SH-SY5Y (cell line): ENCODE measurements at regions not wholly inside any gene's neighbourhood (a gene's known extent, or its start where the extent isn't known, plus 50 kb on each side); places are given as distances from the start of the nearest gene placed in this dataset.

ENCODE experiments used
- GATA2 ChIP-seq: IDR thresholded peaks from 2 replicates; pipeline ENCODE4 v1.6.1; 2011; ENCODE audit warnings: mild to moderate bottlenecking, low read depth, low read length
- GATA3 ChIP-seq: IDR thresholded peaks from 2 replicates; pipeline ENCODE4 v1.6.1; 2011; ENCODE audit warnings: low read depth, mild to moderate bottlenecking, low read length, moderate library complexity

DNA sequence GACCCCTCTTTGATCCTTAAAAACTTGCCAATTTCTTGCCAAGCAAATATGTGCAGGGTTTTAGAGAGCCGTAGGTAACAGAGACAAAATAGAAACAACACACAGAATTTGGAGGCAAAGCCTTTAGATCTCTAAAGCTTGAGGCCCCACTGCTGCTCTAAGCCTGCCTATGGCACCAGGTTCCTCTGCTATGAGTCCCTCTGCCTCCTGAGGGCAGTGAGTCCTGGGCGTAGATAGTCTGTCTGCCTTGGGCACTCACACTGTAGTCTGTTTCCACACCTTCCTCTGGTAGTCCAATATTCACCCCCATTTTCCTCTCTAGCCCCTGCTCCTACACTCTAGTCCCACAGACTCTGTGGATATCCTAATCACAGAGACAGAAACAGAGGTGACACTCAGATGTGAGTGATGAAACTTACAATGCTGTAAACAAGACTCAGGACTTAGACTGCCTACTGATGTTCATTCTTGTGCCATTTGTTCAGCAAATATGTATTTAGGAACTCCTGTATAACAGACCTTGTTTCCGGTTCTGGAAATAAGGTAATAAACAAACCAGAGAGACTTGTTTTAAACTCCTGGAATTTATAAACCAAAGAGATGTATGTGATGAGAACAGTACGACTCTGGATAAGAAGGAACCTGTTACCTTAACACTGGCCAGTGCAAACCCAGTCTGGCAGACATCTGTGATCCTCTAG lies 153.3 kb upstream of the PRSS1 start:
- TF ChIP-seq GATA3 (no peak), GATA2 (no peak)

DNA sequence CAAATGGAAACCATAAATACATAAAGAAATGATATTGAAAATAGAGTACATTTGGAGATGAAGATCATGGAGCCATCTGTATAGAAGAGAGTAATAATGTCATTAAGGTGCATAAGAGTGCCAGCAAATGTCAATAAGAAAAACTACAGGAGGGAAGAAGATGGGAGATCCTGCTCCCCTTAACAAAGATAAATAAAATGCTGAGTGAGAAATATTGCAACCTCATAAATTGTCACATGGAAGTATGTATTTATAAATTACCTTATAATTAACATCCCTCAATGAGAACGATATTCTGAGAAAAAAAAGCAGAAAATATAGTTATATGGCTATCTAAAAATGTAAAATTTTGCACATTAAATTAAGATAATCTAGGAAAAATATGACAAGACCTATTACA lies 155.2 kb upstream of the PRSS1 start:
- TF ChIP-seq GATA2 (no peak), GATA3 (no peak)

DNA sequence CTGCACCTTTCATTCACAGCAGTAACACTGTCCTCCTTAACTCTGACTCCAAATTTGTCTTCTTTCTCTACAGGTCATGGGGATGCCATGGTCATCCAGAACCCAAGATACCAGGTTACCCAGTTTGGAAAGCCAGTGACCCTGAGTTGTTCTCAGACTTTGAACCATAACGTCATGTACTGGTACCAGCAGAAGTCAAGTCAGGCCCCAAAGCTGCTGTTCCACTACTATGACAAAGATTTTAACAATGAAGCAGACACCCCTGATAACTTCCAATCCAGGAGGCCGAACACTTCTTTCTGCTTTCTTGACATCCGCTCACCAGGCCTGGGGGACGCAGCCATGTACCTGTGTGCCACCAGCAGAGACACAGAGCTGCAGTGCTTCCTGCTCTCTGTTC lies 156.2 kb upstream of the PRSS1 start:
- no peak for TF ChIP-seq GATA2
- no peak for TF ChIP-seq GATA3

DNA sequence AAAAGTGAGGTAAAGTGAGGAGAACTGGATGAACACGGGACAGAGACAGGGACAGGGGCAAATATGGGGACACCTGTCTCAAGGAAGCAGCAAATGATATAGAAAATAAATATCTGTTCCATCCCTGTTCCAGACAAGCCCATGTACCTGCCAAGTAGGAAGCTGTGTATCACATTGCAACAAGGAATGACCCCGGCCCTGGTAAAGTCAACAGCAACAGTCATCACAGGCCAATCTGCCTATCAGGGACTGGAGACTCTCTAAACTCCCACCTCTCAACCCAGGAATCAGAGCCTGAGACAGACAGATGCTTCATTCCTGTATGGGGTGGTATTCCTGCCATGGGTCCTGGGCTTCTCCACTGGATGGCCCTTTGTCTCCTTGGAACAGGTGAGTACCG lies 156.6 kb upstream of the PRSS1 start:
- TF ChIP-seq GATA2 (no peak), GATA3 (no peak)

DNA sequence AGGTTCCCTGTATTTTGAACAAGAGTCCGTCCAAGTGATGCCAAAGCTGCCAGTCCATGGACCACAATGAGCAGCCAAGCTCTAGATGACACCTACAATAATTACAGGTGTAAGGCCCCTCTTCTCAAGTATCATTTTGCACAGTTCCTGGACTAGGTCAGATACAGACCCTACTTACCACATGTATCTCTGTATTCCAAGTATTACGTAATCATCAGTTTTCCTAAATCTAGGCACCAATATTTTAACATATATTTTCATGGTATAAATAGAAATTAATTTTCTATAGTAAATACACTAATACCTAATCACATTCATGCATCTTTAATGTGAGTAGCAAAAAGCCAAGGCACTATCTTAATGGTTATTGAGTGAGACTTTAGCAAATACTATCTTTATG lies 157.0 kb upstream of the PRSS1 start:
- TF ChIP-seq GATA2 (no peak), GATA3 (no peak)

DNA sequence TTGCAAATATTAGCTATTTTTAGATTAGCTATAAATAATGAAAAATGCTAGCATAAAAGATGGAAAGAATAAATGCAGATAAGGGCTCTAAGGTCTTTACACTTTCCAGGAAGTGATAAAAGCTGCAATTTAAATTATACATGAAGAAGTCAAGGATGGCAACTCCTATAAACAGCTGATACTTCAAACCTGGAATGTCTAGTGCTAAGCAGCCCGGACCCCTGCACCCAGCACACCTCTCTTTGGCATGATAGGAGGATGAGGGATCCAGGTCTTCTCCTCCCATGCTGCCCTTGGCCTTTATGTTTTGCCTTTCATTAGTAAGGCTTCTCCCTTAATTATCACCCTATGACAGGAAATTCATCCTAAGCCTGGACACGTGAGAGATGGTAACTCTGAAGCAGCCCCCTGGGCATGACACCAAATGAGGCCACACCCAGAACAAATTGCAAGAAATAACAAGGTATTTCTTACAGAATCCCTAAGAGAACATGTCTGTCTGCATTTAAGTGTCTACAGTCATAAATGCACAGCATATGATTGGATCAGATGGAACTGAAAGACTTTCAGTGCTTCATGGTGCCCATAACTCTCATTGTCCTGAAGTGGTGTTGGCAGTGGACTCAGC lies 158.3 kb upstream of the PRSS1 start:
- TF ChIP-seq GATA3 (no peak), GATA2 (no peak)

DNA sequence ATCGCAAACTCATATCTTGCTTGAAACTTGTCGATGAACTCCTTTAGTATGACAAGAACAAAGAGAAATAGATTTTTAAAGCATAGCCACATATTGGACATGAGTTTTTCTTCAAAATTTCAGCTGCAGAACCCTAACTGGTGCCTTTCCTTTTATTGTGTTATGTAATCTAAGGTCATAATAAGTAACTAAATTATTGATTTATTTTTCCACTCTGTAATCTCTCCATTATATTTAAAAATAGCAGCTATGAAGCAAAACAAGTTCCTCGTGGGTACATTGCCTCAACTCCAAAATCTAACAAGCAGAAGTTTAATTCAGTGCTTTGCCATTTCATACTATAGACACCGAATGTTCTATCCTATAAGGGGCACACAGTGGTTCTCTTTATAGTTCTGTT lies 159.2 kb upstream of the PRSS1 start:
- TF ChIP-seq GATA2, result no peak
- no peak for TF ChIP-seq GATA3

DNA sequence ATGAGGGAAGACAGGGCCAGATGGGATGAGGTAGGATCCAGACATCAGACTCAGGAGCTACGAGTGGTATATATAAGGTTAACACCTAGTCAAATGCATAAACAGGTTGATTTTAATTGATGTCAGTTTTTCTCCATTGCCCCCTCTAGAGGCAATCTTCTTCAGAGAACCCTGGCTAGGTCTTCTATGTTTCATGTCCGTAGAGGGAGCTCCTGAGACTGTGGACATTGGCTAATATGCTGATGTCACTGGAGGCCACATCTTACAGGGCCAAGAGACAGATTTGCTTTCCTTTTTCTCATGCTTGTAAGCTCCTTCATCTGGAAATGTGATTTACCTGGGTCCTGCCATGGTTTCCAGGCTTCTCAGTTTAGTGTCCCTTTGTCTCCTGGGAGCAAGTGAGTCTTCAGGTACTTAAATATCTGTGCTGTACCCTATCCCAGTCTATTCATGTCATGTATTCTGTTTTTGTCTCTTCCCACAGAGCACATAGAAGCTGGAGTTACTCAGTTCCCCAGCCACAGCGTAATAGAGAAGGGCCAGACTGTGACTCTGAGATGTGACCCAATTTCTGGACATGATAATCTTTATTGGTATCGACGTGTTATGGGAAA lies 161.6 kb upstream of the PRSS1 start:
- TF ChIP-seq GATA2 (no peak), GATA3 (no peak)

DNA sequence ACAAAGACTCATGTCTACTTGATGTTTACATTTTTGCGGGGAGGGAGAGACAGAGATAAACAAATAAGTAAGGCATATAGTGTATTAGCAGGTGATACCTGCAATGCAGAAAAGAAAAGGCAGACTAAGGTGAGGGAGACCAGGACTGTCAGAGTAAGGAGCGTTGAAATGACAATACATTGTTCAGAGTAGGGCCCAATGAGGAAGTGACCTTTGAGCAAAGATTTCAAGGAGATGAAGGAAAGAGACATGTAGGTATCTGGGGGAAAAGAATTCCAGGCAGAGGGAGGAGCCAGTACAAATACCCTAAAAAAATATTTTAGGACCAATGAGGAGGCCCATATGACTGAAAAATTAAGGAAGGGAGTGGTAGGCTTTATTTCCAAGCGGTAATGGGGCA lies 162.7 kb upstream of the PRSS1 start:
- TF ChIP-seq GATA3, result no peak
- TF ChIP-seq GATA2, result no peak

DNA sequence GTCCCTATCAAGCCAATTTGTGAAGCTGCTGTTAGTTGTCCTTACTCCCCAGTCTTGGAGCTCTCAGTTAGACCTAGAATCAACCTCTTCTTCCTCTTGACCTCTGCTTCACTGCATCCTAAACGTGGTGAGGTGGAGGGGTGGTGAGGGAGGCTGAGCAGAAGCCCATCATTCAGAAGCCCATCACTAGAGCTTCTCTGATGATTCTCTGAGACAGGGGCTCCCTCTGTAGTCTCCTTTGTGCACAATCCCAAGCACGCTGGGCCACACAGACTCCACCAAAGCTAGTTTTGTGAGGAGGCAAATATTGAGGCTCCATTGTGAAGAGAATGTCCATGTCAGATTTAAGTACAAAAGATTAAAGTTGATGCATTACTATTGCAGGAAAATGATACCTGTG lies 163.8 kb upstream of the PRSS1 start:
- no peak for TF ChIP-seq GATA2
- no peak for TF ChIP-seq GATA3

DNA sequence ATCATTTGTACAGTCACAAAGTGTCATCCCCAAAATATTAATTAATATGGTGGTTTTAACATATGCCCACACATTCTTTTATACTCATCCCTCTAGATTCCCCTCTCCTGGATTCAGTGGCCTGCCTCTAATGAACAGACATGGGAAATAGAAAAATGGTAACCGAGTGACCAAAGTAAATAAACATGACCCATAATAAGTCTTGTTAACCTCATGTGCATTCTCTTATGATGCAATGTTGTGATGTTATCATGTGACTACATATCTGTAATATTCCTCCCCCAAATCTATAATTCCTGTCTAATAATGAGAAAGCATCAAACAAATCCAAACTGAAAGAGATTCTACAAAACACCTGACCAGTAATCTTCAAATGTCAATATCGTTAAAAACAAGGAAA lies 164.5 kb upstream of the PRSS1 start:
- no peak for TF ChIP-seq GATA3
- no peak for TF ChIP-seq GATA2

DNA sequence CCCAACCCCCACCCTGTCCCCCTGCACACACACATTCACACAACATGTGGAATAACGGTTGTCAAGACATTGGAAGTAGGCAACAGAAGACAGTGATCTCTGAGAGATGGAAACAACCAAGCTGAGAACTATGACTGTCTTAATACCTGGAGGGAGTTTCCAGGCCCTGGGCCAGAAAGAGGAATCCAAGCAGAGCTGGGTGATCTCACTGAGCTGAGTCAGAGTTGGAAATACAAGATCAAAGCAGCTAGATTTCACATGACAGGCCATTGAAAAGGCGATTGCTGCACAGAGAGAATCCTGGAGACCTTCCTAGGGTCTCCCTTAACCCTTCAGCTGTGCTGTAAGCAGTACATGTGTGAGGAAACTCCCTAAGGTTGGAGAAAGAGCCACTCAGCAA lies 165.8 kb upstream of the PRSS1 start:
- no peak for TF ChIP-seq GATA3
- TF ChIP-seq GATA2, result no peak

DNA sequence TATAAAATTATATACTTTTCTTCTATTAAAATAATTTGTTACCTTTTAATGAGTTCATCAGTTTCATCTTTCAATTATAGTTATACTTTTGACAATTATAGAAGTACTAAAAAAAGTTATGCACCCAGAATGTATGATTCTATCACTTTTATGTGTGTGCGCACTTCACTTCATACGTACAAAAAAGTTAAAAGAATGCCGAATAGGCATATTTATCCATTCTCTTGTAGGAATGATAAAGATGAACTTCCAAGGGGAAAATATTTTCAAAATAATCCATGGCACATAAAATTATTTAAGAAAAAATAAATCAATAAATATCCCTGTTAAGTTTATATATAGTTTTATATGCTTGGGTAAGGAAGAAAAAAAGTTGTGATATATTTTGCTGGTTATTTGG lies 166.9 kb upstream of the PRSS1 start:
- no peak for TF ChIP-seq GATA2
- TF ChIP-seq GATA3, result no peak

DNA sequence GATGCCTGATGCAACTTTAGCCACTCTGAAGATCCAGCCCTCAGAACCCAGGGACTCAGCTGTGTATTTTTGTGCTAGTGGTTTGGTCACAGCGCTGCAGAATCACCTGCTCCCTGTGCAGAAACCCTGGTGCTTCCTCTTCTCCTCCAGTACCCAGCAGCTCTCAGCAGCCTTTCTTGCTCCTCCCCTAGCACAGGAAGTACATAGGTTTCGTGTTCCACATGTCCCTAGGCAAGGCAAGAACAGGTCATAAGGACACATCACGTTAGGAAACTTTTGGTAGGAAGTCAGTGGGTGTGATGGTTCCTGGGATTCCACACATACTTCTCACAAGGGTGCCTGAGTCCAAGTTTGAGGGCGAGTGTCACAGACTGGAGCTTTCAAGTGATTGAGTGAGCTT lies 167.9 kb upstream of the PRSS1 start:
- TF ChIP-seq GATA2 (no peak), GATA3 (no peak)

DNA sequence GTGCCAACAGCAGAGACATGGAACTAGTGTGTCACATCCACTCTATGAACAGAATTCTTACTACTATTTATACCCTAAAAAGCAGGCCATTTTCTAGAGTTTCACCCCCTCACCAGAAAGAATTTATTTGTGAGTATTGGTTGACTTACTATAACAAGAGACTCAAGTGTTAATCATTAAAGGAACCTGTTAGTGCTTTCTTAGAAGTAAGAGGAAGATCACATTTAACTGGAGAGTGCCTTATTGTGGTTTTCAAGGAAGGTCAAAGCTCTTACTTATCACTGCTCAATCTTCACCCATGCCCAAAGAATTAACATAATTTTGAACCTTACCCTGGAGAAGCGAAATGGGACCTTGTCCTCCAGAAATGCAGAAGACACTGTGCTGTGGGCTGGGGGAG lies 169.3 kb upstream of the PRSS1 start:
- TF ChIP-seq GATA2 (no peak), GATA3 (no peak)
